HEK293T (cell line): ENCODE measurements at regions not wholly inside any gene's neighbourhood (a gene's known extent, or its start where the extent isn't known, plus 50 kb on each side); places are given as distances from the start of the nearest gene placed in this dataset.

ENCODE experiments used
- BHLHE40 ChIP-seq: fragments of 450-650 bp; IDR thresholded peaks from 2 replicates; pipeline ENCODE4 v1.6.1; 2016; ENCODE audit warnings: mild to moderate bottlenecking, moderate library complexity, borderline replicate concordance
- CTBP1 ChIP-seq: fragments of 450-650 bp; IDR thresholded peaks from 2 replicates; pipeline ENCODE4 v1.6.1; 2016; ENCODE audit warnings: borderline replicate concordance
- ELF4 ChIP-seq: fragments of 450-650 bp; IDR thresholded peaks from 2 replicates; pipeline ENCODE4 v1.6.1; 2017; ENCODE audit warnings: antibody characterized with exemption
- FOXA1 ChIP-seq: fragments of 450-650 bp; IDR thresholded peaks from 2 replicates; pipeline ENCODE4 v1.6.1; 2016; ENCODE audit warnings: mild to moderate bottlenecking
- FOXK2 ChIP-seq: fragments of 450-650 bp; IDR thresholded peaks from 2 replicates; pipeline ENCODE4 v1.6.1; 2016; ENCODE audit warnings: mild to moderate bottlenecking
- FOXM1 ChIP-seq: fragments of 450-650 bp; IDR thresholded peaks from 2 replicates; pipeline ENCODE4 v1.6.1; 2017; ENCODE audit warnings: mild to moderate bottlenecking, borderline replicate concordance
- HDGF ChIP-seq: fragments of 450-650 bp; IDR thresholded peaks from 2 replicates; pipeline ENCODE4 v1.6.1; 2017; ENCODE audit warnings: antibody characterized with exemption, borderline replicate concordance
- L3MBTL2 ChIP-seq: fragments of 450-650 bp; conservative IDR thresholded peaks from 2 replicates; pipeline ENCODE4 v1.6.1; 2016; ENCODE audit warnings: mild to moderate bottlenecking
- LEF1 ChIP-seq: fragments of 450-650 bp; IDR thresholded peaks from 2 replicates; pipeline ENCODE4 v1.6.1; 2017; ENCODE audit warnings: mild to moderate bottlenecking, borderline replicate concordance
- NFRKB ChIP-seq: fragments of 450-650 bp; IDR thresholded peaks from 2 replicates; pipeline ENCODE4 v1.6.1; 2016; ENCODE audit warnings: mild to moderate bottlenecking, moderate library complexity
- SP1 ChIP-seq: fragments of 450-650 bp; IDR thresholded peaks from 2 replicates; pipeline ENCODE4 v1.6.1; 2017
- SUZ12 ChIP-seq: fragments of 450-650 bp; IDR thresholded peaks from 2 replicates; pipeline ENCODE4 v1.6.1; 2016; ENCODE audit warnings: mild to moderate bottlenecking
- TARDBP ChIP-seq: fragments of 450-650 bp; IDR thresholded peaks from 2 replicates; pipeline ENCODE4 v1.6.1; 2016
- TF ChIP-seq, protein P1 (sequence below): fragments of 450-650 bp; IDR thresholded peaks from 2 replicates; pipeline ENCODE4 v1.6.1; 2016

GRCh38 chr2:5756272-5756671 lies 64.1 kb downstream of the SOX11 start:
- TF ChIP-seq BHLHE40 (no peak), LEF1 (no peak), NFRKB (no peak), SUZ12 (no peak), L3MBTL2 (no peak), HDGF (no peak), TARDBP (no peak), SP1 (no peak), FOXK2 (no peak), FOXM1 (no peak), ELF4 (no peak), FOXA1 (no peak), CTBP1 (no peak)
- TF ChIP-seq, protein P1, sequence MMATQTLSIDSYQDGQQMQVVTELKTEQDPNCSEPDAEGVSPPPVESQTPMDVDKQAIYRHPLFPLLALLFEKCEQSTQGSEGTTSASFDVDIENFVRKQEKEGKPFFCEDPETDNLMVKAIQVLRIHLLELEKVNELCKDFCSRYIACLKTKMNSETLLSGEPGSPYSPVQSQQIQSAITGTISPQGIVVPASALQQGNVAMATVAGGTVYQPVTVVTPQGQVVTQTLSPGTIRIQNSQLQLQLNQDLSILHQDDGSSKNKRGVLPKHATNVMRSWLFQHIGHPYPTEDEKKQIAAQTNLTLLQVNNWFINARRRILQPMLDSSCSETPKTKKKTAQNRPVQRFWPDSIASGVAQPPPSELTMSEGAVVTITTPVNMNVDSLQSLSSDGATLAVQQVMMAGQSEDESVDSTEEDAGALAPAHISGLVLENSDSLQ: no peak
